GM18526 (cell line): ENCODE measurements at regions not wholly inside any gene's neighbourhood (a gene's known extent, or its start where the extent isn't known, plus 50 kb on each side); places are given as distances from the start of the nearest gene placed in this dataset.

Source experiments
- POLR2A ChIP-seq: IDR thresholded peaks from 3 replicates; pipeline ENCODE4 v1.6.1; 2011; ENCODE audit not compliant: insufficient read length; ENCODE audit errors: extremely low read depth

DNA sequence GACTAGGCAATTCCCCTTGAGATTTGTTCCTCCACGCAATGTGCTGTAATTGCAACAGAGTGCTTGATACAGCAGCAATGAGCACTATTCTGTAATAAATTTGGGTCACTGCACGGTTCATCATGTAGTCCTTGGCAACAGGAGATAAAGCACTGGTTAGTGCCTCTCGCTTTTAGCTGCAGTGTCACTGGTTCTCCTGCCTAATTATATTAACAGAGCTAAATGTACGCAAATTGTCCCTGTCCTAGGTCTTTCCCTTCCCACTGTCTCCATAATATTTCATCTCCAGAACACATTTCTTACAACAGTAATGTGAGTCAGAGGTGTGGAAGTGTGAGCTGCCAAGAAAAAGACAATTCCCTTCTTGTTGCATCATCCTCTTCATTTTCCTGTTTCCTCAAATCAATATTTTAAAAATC lies 553.1 kb downstream of the ZNF608 start:
- no peak for TF ChIP-seq POLR2A

DNA sequence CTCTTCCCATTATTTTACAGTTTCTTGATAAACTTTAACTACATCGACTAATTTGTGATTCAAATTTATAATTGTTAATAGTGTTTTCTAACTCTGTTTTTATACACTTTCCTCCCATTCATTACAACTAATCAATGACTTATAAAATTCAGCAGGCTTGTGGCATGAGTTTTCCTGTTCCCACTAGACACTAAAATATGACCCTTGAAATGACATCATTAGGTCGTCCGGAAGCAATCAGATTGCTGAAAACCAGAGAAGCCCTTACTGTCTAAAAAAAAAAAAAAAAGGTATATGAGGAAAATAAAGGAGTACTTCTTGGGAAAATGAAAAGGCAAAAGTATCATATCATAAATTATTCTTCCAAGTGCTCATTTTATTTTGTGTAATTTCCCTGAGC lies 553.7 kb downstream of the ZNF608 start:
- no peak for TF ChIP-seq POLR2A

DNA sequence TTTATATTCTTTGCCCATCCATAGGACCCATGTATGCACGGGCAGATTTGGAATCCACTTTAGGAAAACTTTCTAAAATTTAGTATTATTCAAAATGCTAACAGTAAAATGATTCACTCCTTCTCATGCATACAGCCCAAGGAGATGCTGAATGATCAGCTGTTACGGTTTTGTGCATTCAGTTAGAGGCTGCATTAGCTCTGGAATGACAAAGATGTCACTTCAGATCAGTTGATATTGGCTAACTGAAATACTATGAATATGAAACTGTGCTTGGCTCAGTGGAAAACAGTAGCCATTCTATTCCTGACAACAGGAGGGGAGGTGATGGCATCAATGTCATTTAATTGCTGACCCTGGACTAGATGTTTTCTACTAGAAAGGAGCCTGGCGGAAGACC lies 560.7 kb downstream of the ZNF608 start:
- TF ChIP-seq POLR2A, result no peak

DNA sequence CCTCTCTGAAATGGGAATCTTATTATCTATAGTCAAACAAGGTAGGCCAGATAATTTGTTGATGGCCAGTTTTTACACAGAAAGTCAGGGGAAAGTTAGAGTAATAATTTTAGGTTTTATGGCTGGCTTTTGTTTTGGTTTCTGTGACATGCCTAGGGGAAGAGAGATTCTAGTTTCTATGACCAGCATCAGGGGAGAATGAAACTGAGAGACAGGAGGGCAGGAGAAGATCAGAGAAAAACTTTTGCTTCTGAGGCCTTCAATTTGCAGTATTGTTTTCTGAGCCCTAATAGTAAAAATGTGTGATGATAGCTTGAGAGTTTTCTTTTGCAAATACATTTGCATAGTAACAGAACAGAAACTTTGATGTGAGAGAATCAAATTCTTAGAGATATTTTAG lies 564.3 kb downstream of the ZNF608 start:
- TF ChIP-seq POLR2A, result no peak

DNA sequence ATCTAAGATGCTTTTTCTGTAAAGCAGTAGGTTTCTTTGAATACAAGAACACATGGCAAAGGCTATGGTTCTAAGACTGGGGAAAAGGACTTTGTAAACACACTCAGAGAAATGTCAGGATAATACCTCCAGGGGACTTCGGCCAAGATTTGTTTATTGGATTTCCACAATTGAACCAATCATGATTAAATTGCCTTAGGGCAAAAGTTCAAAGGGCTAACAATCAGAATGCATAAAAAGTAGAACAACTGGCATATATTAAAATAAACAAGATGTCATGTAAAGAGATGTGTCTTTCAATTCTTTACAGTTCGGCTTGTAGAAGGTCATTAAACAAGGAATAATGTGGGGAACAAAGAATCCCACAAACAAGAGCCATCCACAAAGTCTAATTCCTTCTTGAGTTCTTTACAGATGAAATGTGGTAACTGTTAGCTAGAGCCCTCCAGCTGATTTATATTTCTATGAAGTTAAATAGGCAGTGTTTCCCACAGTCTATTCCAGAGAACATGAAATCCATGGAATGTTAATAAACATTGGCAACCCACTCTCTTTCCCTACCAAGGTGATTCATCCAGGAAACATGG lies 565.5 kb downstream of the ZNF608 start:
- no peak for TF ChIP-seq POLR2A

DNA sequence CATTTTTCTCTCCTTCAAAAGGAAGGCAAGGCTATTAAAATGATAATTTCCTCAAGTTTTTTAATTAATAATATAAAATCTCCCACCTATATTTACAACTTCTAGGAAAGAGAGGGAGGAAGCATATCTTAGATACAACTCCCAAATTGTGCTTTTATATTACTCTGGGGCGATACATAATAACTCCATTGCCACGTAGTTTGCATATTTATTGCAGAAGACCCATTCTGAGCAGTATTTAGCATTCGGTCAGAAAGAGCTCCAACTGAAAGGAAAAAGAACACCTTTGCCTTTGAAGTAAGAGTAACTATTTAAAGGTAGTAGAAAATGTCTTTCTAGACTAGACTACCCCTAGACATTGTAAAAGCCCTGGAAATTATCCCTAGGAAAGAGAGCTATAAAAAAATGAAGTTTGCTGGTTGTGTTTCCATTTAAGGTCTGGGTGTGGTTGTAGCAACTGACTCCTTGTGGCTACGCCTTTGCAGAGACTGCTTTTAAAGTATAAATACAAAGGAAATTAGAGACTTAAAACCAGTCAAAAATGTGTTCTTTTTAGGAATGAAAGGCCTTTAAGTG lies 566.1 kb downstream of the ZNF608 start:
- no peak for TF ChIP-seq POLR2A

DNA sequence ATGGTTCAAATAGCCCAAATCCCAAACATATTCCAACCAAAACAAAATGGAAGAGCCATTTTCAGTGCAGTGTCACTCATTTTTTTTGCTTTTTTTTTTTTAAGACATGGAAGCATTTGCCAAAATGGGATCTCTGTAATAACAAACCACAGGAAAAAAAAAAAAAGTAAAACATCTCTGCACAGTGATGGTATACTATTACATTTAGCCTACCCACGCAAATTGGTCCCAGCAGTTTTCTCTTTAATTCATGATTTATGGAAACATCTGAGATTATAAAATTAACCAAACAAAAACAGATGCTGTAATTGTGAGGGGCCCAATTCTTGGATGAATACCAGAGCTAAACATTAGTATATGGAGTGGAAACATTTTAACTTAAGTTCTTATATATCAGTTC lies 566.6 kb downstream of the ZNF608 start:
- no peak for TF ChIP-seq POLR2A

DNA sequence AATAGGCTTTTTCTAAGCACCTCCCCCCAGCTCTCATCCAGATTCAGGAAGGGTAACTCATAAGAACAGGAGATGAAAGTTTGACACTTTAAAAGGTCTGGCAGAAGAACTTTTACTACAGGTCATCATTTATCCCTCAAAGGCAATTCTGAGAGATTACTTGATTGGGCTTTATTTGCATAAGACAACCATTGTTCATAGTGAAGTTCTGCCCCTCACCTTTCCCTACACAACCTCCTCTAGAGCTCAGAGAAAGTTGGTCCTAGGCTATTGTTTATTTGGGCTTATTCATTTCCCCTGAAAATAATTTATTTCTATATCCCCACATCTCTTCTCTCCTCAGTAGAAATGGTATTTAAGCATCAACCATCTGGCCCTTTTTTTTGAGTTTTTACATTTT lies 568.4 kb downstream of the ZNF608 start:
- no peak for TF ChIP-seq POLR2A

DNA sequence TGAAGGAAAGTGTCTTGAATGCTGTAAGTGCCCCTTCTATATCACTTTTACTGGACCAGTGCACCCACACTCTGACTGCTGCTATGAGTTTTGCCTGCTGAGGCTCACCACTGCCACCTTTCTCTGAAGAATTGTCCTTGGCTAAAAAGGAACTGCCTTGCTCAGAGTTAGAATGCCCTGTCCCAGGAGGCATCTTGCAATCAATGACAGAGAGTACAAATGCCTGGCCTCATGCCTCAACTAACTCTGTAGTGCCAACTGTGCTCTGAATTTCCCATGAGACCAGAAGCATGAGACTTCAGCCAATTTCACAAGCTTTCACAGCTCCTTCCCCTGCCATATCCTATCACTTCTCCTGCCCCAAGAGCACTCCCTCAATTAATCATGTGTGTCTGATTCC lies 569.7 kb downstream of the ZNF608 start:
- no peak for TF ChIP-seq POLR2A

DNA sequence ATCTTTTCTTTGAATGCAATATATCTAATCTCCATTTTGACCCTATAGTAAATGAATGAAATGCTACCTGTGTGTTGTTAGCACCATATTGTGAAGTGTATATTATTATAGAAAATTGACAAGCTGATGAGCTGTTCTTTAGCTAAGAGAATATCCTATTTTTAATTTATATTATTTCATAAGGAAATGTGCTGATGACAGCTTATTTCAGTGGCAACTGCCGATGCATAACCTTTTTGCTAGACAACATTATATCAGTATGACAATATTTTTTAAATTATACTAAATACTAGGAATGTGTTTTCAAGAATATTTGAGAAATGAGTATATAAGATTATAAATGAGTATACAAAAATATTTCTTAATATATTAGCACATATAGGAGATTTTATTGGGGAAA lies 573.1 kb downstream of the ZNF608 start:
- no peak for TF ChIP-seq POLR2A

DNA sequence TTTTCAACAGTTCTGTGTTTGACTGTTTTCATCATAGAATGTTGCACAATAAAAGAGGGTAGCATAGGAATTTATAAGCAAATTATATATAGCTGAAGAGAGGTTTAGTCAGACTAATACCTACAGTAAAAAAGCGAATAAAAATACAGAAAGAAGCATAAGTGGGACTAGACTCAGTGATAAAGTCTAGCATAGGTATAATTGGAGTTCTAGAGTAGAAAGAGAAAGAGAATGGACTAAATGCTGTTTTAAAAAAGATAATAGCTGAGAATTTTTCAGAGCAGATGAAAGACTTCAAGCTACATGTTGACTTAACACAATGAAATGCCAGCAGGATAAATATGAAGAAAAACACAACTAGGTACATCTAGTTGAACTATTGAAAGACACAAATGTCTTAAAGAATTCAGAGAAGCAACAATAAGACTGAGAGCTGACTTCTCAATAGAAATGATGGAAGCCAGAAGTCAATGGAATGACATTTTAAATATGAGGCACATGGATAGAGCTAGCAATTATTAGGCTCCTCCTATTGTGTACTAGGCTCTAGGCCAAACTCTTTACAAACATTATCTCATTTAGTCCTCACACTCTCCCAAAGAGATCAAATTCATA lies 573.9 kb downstream of the ZNF608 start:
- TF ChIP-seq POLR2A, result no peak

DNA sequence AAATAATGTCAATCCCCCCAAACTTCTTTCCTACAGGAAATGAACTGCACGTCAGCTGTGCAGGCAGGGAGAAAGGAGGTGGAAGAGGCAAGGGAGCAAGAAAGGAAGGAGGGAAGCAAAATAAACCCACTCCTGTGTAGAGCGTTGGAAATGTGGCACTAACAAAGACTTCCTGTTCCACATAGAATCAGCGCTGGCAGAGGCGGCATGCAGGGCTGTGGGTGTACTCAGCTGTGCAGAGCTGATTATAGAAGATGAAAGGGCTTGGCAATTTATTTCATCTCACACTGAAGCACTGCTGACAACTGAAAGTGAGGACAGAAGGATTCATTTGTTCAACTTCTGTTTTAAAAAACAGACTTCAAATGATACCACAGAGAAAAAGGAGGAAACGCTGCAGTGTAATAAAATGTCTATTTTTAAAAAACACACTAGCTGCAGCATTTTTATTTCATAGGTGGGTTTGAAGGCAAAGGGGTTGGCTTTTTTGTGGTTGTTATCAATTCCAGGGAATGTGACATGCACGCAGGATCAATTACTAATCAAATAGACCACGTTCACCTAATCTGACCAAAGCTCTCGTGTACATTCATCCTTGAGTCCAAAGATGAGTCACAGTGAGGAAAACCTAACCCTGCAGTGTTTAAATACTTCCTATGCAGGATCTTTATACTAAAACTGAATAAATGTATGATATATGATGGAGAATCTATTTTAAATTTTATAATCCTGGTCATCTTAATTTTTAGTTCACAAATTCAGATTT lies 583.5 kb downstream of the ZNF608 start:
- TF ChIP-seq POLR2A, result no peak

DNA sequence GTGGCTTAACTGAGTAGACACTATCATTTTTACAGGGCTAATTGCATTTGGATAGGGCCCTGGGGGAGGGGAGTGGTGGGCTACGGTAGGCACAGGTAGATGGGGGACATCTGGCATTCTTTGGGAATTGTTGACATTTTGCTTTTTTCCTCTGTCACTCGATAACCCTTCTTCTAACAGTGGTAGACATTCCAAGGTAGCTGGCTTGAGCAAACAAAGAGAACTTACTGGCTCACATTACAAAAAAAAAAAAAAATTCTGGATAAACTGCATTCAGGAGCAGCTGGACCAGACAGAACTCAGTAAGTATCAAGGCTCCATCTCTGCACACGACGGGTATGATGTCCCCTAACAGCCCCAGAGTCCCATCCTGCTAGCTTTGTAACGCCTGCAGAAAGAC lies 585.2 kb downstream of the ZNF608 start:
- TF ChIP-seq POLR2A, result no peak

DNA sequence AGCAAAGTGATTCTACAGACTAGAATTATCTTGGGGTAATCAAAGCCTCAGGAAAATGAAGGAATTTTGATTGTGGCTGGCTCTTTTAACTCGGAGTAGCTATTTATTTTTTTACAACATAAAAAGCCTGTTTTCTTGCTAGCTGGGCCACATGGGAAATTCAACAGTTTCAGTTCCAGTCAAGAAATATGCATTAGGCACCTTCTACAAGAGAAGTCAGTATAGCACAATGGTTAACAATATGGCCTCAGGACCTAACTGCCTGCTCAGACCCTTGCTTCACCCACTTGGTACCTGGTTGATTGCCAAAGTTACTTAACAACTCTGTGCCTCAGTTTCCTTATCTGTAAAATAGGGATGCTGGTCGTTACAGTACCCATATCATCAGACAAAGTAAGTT lies 586.2 kb downstream of the ZNF608 start:
- TF ChIP-seq POLR2A, result no peak

DNA sequence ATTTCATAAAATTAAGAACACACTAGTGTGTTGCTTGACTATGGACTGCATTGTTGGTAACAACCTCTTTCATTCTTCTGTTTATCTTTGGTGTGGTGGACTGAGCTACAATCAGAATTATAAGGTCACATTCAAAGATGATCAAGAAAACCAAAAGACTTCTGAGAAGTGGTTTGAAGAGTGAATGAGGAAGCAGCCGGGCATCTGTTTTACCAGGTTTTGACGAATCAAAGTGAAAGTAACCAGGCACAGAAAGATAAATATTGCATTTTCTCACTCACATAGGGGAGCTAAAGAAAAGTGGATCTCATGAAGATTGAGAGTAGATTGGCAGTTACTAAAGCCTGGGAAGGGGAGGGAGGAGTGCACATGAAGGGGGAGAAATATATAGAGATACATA lies 589.1 kb downstream of the ZNF608 start:
- no peak for TF ChIP-seq POLR2A

DNA sequence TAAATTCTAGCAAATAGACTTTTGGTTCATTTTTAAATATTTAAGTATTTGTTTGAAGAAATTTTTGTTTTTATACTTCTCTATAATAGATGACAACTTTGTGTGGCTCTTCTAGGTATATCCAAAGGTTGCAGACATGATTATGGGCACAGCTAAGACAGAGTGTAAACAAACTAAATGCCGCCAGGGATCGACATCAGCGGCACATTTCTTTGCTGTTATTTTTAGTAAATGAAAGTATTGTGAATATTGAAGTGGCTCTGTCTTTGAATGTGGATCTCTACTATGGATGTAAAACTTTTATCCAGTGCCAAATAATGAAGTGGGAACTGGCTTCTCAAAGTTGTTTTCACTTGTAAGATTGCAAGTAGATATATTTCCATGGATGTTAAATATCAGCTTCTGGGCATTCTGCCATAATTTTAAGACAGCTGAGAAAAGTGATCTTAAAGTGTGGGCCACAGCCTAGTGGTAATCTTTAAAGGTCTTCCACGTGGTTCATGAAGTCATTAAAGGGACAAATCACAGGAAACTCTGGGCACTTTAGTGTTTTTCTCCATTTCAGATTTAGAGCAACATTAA lies 589.9 kb downstream of the ZNF608 start:
- TF ChIP-seq POLR2A, result no peak

DNA sequence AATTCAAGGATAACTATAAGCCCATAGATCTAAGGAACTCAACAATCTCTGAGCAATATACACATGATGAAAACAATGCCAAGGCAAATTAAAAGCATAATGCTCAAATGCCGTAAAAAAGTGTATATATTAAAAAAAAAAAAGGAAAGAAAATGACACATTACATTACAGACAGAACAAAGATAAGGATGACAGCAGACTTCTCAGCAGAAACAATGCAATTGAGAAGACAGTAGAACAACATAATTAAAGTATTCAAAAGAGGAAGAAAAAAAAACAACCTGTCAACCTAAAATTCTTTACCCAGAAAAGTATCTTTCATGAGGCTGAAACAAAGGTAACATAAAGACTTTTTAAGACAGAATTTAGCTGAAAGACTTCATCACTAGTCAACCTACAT lies 591.7 kb downstream of the ZNF608 start:
- TF ChIP-seq POLR2A, result no peak

DNA sequence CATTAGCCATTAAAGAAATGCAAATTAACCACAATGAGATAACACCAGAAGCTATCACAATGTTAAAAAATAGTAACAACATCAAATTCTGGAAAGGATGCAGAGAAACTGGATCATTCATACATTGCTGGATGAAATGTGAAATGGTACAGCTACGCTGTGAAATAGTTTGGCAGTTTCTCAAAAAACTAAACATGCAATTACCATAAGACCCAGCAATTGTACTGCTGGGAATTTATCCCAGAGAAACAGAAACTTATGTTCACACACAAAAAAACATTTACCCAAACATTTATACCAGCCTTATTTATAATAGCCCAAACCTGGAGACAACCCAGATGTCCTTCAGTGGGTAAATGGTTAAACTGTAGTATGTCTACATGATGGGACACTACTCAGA lies 592.9 kb downstream of the ZNF608 start:
- TF ChIP-seq POLR2A, result no peak
